Left forelimb (tissue), 1 donor: ENCODE measurements at regions not wholly inside any gene's neighbourhood (a gene's known extent, or its start where the extent isn't known, plus 50 kb on each side); places are given as distances from the start of the nearest gene placed in this dataset.
"Not testable (repeated sequence)": the region's sequence is repeated elsewhere in the genome, so short reads cannot be mapped to it uniquely, and the experiment has no call there.

Experiments used
- DNase-seq: peaks from one replicate; pipeline ENCODE4 v3.0.0-alpha.2; 2018; ENCODE audit warnings: low spot score

- no peak for DNase-seq
Measured at GRCh38 chr18:2223849-2224248, 347.5 kb downstream of the METTL4 start.

DNA sequence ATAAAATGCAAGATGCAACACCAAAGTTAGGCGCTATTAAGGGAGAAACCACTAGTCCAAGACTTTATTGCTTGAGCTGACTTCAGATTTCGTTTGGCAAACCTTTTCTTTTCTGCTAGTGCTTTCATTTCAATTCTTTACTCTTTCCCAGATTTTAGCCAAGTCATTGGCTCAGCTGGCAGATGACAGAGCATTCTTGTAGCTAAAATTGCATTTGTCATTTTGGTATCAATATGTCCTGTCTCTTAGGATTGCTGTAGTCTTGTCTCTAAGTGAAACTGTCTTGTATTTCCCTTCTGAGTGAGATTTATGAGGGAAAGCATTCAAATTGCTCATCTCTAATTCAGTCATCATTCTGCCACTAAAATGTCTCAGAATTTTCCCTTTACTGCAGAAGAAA lies 335.1 kb downstream of the METTL4 start:
- DNase-seq: no peak

DNA sequence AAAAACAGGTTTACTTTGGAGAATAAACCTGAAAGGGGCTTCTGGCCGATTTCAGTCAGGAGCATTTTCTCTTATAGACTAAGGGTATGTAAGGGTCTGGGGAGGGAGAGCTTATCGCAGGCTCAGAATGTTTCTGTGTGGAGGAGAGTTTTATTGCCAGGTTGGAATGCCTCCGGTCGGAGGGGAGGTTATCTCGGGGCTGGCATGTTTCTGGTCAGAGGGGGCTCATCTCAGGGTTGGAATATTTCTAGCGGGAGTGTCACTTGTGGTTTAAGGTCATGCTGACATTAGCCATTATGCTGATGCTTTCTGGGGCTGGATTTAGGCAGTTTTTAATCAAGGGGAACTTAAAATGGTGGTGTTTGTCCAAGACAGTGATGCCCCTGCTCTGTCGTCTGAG lies 333.6 kb downstream of the METTL4 start:
- DNase-seq: no peak

- no peak for DNase-seq
Measured at GRCh38 chr18:2240311-2240705, 331.0 kb downstream of the METTL4 start.

DNA sequence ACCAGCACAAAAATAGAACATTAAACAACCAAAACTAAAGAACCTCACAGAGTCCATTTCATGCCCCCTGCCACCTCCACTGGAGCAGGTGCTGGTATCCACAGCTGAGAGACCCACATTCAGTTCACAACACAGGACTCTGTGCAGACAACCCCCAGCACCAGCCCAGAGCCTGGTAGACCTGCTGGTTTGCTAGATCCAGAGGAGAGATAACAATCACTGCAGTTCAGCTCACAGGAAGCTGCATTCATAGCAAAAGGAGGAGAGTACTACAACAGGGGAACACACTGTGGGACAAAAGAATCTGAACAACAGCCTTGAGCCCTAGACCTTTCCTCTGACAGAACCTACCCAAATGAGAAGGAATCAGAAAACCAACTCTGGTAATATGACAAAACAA lies 326.7 kb downstream of the METTL4 start:
- DNase-seq: no peak

GRCh38 chr18:2247101-2247500 lies 324.2 kb downstream of the METTL4 start:
- DNase-seq: not testable (repeated sequence)

GRCh38 chr18:2254977-2255376 lies 316.3 kb downstream of the METTL4 start:
- no peak for DNase-seq

GRCh38 chr18:2256577-2256976 lies 314.7 kb downstream of the METTL4 start:
- no peak for DNase-seq

GRCh38 chr18:2258954-2259353 lies 312.4 kb downstream of the METTL4 start:
- DNase-seq: no peak

DNA sequence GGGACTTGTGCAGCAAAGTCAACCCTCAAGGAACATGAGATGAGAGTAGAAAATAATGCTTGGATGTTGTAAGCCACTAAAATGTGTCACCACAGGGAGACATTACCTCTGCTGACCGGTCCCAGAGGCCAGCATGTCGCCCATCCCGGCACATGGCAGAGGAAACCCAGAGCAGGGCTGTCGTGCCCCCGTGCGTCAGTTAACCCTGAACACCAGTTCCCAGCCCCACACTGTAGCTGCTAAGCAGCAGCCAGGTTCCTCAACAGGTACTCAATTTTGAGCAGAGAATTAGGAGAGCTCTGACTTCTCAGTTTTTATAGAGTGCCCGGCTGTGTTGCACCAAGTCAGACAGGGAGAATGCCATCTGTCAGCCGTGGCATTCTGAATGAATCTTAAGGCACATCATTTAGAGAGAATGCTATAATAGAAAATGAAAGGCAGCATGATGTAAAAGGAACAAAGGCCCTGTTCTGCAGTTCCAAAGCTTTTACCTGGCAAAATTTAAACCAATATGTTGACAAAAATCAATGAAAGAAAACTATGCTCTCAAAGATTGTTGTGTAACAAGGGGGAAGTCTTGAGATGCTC lies 307.9 kb downstream of the METTL4 start:
- no peak for DNase-seq

- DNase-seq: no peak
Measured at GRCh38 chr18:2274613-2275012, 296.7 kb downstream of the METTL4 start.

DNA sequence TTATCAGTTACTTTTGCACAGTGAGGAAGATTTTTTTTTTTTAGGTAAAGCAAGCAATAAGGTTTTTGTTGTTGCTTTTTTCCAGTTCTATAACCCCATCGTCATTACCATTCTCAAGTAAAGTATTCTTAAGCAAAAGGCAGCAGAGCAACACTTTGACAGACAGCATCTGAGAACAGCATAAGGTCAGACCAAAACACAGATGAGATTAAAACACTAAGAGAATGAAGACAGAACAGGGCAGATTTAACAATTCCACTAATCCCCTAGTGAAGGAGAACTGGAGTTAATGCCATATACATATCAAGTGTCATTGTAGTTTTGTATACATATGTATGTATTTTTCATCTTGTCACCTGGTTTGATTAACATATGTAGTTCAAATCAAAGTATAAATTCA lies 290.2 kb downstream of the METTL4 start:
- DNase-seq: no peak

DNA sequence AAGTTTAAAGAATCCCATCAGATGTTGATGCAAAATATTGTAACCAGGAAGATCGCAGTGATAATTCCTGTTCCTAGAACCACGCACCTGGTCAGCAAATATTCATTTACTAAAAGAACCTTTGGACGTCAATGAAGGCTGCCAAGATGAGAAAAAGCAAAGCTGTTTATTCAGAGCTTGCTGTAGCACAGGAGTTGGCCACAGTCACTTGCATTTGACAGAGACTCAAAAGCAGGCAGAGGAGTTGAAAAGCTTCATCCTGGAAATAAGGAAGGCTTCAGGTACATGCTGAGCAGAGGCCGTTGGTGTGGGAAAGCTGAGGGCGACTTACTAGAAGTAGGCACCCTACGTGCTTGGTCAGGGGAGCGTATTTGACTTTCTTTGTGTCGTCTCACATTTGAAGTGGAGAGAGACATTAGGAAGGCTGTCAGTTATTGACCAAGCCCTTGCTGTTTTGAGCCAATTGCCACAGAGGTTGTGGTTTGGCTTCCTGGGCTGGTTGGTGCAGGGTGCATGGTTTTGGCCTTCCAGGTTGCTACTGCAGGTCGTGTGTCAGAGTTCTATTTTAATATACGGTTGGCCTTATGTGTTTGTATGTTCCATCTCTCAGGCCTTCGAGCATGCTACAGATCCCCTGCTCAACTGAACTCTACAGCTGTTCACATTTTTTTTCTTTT lies 289.6 kb downstream of the METTL4 start:
- DNase-seq: no peak

DNA sequence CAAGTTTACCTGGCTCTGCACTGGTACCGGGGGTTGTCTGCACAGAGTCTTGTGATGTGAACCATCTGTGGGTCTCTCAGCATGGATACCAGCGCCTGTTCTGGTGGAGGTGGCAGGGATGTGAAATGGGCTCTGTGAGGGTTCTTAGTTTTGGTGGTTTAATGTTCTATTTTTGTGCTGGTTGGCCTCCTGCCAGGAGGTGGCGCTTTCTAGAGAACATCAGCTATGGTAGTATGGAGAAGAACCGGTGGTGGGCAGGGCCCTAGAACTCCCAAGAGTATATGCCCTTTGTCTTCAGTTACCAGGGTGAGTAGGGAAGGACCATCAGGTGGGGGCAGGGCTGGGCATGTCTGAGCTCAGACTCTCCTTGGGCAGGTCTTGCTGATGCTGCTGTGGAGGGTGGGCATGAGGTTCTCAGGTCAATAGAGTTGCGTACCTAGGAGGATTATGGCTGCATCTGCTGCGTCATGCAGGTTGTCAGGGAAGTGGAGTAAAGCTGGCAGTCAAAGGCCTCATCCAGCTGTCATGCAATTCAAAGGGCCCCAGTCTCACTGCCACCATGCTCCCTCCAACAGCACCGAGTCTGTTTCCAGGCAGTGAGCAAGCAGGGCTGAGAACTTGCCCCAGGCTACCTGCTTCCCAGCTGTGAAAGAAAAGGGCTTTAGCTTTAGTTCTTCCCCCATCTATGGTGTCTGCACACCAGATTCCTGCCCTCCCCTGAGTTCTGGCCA lies 278.0 kb downstream of the METTL4 start:
- DNase-seq: no peak

DNA sequence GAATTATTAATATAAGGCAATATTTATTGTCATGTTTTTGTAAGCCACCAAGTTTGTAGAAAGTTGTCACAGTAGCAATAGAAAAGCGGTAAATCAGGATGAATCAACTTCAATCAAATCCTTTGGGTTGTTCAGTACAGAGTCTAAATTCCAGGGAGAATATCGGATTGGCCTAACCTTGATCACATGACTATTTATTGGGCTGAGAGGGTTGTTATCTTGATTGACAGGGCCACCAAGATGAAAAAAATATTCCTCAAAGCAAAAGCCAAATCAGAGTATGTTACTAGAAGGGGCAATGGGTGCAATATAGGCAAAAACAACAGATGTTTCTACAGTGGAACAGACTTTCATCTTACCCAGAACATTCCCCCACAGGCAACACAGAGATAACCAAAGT lies 270.0 kb downstream of the METTL4 start:
- DNase-seq: no peak

GRCh38 chr18:2302012-2302411 lies 269.3 kb downstream of the METTL4 start:
- no peak for DNase-seq

- DNase-seq: no peak
Measured at GRCh38 chr18:2302628-2303516, 268.4 kb downstream of the METTL4 start.

DNA sequence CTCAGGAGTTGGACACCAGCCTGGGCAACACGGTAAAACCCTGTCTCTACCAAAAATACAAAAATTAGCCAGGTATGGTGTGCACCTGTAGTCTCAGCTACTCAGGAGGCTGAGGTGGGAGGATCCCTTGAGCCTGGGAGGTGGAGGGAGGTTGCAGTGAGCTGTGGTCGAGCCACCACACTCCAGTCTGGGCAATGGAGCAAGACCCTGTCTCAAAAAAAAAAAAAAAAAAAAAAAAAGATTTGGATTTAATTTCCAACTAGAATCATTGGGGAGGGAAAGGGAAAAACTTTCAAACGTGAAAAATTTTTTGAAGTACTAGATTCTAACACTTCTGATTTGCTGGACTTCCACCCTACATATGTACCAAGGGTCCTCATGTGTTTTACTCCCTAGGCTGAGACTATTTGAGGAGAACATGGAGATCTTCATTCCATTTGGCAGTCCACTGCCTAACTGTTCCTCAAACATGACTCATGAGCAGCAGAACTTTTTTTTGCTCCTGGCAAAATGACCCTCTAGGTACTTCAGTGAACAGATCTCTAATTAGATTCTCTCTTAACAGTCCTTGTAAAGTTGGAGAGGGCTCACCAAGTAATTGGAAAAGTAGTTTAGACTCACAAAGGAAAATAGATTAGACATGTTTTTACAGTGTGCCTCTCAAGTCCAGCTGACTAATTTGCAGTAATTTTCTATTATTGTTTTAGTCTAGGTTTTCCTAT lies 267.6 kb downstream of the METTL4 start:
- DNase-seq: no peak

- no peak for DNase-seq
Measured at GRCh38 chr18:2304378-2305175, 266.7 kb downstream of the METTL4 start.

- DNase-seq: no peak
Measured at GRCh38 chr18:2306606-2307005, 264.7 kb downstream of the METTL4 start.

DNA sequence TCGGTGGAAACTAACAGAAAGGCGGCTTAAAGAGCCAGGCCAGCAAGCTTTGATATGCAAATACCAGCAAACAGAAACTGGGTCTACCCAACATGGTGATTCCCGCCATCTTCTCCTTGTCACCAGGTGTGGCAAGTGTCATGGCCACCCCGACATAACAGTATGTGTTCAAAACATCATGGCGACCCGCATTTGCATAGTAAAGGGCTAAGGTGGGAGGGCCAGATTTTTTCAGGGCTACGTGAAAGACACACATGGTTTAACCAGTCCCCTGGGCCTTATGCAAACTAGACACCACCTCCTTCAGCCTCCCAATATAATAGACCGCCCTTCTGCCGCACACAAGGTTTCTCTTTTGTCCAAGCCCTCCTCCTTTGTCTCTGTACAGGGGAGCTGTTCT lies 260.4 kb downstream of the METTL4 start:
- no peak for DNase-seq
